ENCODE measurements at regions not wholly inside any gene's neighbourhood (a gene's known extent, or its start where the extent isn't known, plus 50 kb on each side); places are given as distances from the start of the nearest gene placed in this dataset.

DNA sequence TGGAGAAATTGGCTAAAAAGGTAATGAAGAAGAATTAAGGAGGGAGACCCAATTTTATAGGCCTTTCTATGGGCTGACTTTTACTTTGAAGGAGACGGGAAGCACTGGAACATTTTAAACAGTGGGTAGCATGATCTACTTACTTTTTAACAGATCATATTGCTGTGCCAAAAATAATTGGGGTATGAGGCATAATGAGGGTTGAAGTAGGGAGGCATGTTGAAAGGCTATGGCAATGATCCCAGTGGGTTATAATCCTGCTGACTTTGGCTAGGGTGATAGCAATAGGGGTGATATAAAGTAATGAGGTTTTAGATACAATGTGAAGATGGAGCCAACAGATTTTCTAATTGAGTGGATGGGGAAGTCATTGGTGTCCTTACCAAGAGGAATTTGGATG is 73.2 kb downstream of the GPR37 start:
- no peak overlapping the region for H3K4me3 Mint-ChIP-seq
- H3K4me1 Mint-ChIP-seq: no peaks in the 10 kb centered on the region
- ATAC-seq: no peak
- no peaks in the 10 kb centered on the region for H3K27me3 Mint-ChIP-seq
- peaks cover 5% of the 10 kb centered on the region for H3K9me3 Mint-ChIP-seq
- H3K36me3 Mint-ChIP-seq: no peaks in the 10 kb centered on the region
- H3K27ac Mint-ChIP-seq: no peak overlapping the region

GRCh38 chr7:124690840-124691239 is 74.8 kb downstream of the GPR37 start:
- H3K27me3 Mint-ChIP-seq: no peaks in the 10 kb centered on the region
- no peak for ATAC-seq
- no peaks in the 10 kb centered on the region for H3K36me3 Mint-ChIP-seq
- peaks cover 5% of the 10 kb centered on the region for H3K9me3 Mint-ChIP-seq
- H3K4me1 Mint-ChIP-seq: no peaks in the 10 kb centered on the region
- no peak overlapping the region for H3K4me3 Mint-ChIP-seq
- no peak overlapping the region for H3K27ac Mint-ChIP-seq

GRCh38 chr7:124689931-124690330 is 75.7 kb downstream of the GPR37 start:
- Mint-ChIP-seq H3K27me3 (no peaks in the 10 kb centered on the region), H3K4me1 (no peaks in the 10 kb centered on the region), H3K9me3 (no peaks in the 10 kb centered on the region), H3K27ac (no peak overlapping the region), H3K4me3 (no peak overlapping the region), H3K36me3 (no peaks in the 10 kb centered on the region)
- ATAC-seq: no peak

- no peak for ATAC-seq
Measured at GRCh38 chr7:124689523-124689922, 76.1 kb downstream of the GPR37 start.

DNA sequence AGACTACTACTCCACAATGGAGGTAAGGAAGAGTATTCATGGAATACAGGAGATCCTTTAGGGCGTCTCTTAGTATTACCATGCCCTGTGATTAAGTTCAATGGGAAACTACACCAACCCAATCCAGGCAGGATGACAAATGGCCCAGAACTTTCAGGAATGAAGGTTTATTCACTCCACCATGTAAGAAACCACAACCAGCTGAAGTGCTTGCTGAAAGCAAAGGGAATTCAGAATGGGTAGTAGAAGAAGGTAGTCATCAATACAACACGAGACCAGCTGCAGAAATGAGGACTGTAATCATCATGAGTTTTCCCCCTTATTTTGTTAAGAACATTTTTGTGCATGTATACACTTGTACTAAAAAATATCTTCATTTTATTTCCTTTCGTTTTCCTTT is 76.6 kb downstream of the GPR37 start:
- no peaks in the 10 kb centered on the region for H3K36me3 Mint-ChIP-seq
- no peak overlapping the region for H3K4me3 Mint-ChIP-seq
- no peak overlapping the region for H3K27ac Mint-ChIP-seq
- H3K27me3 Mint-ChIP-seq: no peaks in the 10 kb centered on the region
- H3K4me1 Mint-ChIP-seq: no peaks in the 10 kb centered on the region
- H3K9me3 Mint-ChIP-seq: no peaks in the 10 kb centered on the region
- ATAC-seq: no peak

More at GRCh38 chr7:124689523-124689922, 76.1 kb downstream of the GPR37 start:
- no peaks in the 10 kb centered on the region for H3K27me3 Mint-ChIP-seq
- H3K4me3 Mint-ChIP-seq: no peak overlapping the region
- no peak overlapping the region for H3K27ac Mint-ChIP-seq
- H3K9me3 Mint-ChIP-seq: no peaks in the 10 kb centered on the region
- no peaks in the 10 kb centered on the region for H3K36me3 Mint-ChIP-seq
- H3K4me1 Mint-ChIP-seq: no peaks in the 10 kb centered on the region

DNA sequence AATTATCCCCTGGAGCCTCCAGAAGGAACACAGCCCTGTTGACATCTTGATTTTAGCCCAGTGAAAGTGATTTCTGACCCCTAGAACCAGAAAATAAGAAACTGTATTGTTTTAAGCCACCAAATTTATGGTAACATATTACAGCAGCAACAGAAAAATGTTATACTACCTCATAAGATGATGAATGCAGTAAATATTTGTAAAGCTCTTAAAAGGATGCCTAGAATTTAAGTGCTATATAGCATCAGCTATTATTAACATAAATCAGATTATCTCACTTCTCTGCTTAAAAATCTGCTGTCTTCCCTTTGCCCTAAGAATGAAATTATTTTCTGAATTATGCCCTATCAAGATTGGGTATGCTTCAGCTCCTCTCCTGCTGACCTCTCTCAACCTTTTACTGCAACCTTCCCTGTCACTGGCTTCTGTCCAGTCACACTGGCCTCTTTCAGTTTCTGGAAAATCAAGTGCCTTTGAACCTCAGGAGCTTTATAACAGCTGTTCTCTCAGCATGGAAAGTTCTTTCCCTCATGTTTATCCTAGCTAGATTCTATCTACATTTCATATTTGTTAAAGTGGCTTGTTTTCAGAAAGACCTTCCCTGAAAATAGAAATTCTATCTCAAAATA is 78.9 kb downstream of the GPR37 start:
- no peaks in the 10 kb centered on the region for H3K27me3 Mint-ChIP-seq
- H3K4me3 Mint-ChIP-seq: no peak overlapping the region
- H3K9me3 Mint-ChIP-seq: no peaks in the 10 kb centered on the region
- H3K4me1 Mint-ChIP-seq: no peaks in the 10 kb centered on the region
- H3K36me3 Mint-ChIP-seq: no peaks in the 10 kb centered on the region
- no peak overlapping the region for H3K27ac Mint-ChIP-seq
- no peak for ATAC-seq

- Mint-ChIP-seq H3K36me3 (no peaks in the 10 kb centered on the region), H3K4me3 (no peak overlapping the region), H3K4me1 (no peaks in the 10 kb centered on the region), H3K27me3 (no peaks in the 10 kb centered on the region), H3K27ac (no peak overlapping the region), H3K9me3 (no peaks in the 10 kb centered on the region)
- no peak for ATAC-seq
Measured at GRCh38 chr7:124681946-124682345, 83.6 kb downstream of the GPR37 start.

DNA sequence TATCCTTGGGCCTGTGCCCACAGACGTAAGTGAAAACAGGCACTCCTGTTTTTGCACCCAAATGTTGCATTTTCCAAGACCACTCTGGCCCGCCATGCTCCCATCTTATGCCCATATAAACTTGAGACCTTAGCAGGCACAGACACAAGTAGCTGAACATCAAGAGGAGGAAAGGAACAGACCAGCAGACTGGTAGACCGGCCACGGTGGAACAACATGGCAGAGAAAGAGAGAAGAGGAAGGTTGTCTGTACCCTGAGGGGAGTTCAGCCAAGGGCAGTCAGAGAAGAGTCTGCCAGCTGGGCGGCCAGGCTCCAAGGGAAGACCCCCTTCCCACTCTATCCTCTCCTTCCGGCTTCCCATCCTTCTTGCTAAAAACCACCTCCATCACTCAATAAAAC is 85.3 kb downstream of the GPR37 start:
- Mint-ChIP-seq H3K4me1 (no peaks in the 10 kb centered on the region), H3K27ac (no peak overlapping the region), H3K9me3 (no peaks in the 10 kb centered on the region), H3K36me3 (no peaks in the 10 kb centered on the region), H3K4me3 (no peak overlapping the region), H3K27me3 (no peaks in the 10 kb centered on the region)
- peak; percentile 45 for ATAC-seq

GRCh38 chr7:124679586-124680225 is 85.9 kb downstream of the GPR37 start:
- Mint-ChIP-seq H3K4me3 (no peak overlapping the region), H3K27me3 (no peaks in the 10 kb centered on the region), H3K36me3 (no peaks in the 10 kb centered on the region), H3K27ac (no peak overlapping the region), H3K9me3 (no peaks in the 10 kb centered on the region), H3K4me1 (no peaks in the 10 kb centered on the region)
- ATAC-seq: no peak

GRCh38 chr7:124679146-124679545 is 86.4 kb downstream of the GPR37 start:
- H3K27ac Mint-ChIP-seq: no peak overlapping the region
- no peaks in the 10 kb centered on the region for H3K36me3 Mint-ChIP-seq
- H3K4me1 Mint-ChIP-seq: no peaks in the 10 kb centered on the region
- no peak for ATAC-seq
- H3K9me3 Mint-ChIP-seq: no peaks in the 10 kb centered on the region
- H3K27me3 Mint-ChIP-seq: no peaks in the 10 kb centered on the region
- no peak overlapping the region for H3K4me3 Mint-ChIP-seq

- H3K36me3 Mint-ChIP-seq: no peaks in the 10 kb centered on the region
- no peaks in the 10 kb centered on the region for H3K9me3 Mint-ChIP-seq
- no peaks in the 10 kb centered on the region for H3K4me1 Mint-ChIP-seq
- no peak overlapping the region for H3K27ac Mint-ChIP-seq
- H3K4me3 Mint-ChIP-seq: no peak overlapping the region
- H3K27me3 Mint-ChIP-seq: no peaks in the 10 kb centered on the region
- ATAC-seq: no peak
Measured at GRCh38 chr7:124674451-124674850, 91.1 kb downstream of the GPR37 start.

- no peak overlapping the region for H3K27ac Mint-ChIP-seq
- H3K4me3 Mint-ChIP-seq: no peak overlapping the region
- no peaks in the 10 kb centered on the region for H3K36me3 Mint-ChIP-seq
- H3K27me3 Mint-ChIP-seq: no peaks in the 10 kb centered on the region
- H3K4me1 Mint-ChIP-seq: no peaks in the 10 kb centered on the region
- no peak for ATAC-seq
- no peaks in the 10 kb centered on the region for H3K9me3 Mint-ChIP-seq
Measured at GRCh38 chr7:124672011-124672410, 93.6 kb downstream of the GPR37 start.

GRCh38 chr7:124667312-124668153 is 98.1 kb downstream of the GPR37 start:
- Mint-ChIP-seq H3K36me3 (no peaks in the 10 kb centered on the region), H3K27me3 (no peaks in the 10 kb centered on the region), H3K4me1 (no peaks in the 10 kb centered on the region), H3K4me3 (no peak overlapping the region), H3K9me3 (no peaks in the 10 kb centered on the region), H3K27ac (no peak overlapping the region)
- ATAC-seq: no peak

- ATAC-seq: no peak
- Mint-ChIP-seq H3K4me1 (no peaks in the 10 kb centered on the region), H3K27ac (no peak overlapping the region), H3K9me3 (no peaks in the 10 kb centered on the region), H3K36me3 (no peaks in the 10 kb centered on the region), H3K27me3 (no peaks in the 10 kb centered on the region), H3K4me3 (no peak overlapping the region)
Measured at GRCh38 chr7:124662937-124663336, 102.7 kb downstream of the GPR37 start.

DNA sequence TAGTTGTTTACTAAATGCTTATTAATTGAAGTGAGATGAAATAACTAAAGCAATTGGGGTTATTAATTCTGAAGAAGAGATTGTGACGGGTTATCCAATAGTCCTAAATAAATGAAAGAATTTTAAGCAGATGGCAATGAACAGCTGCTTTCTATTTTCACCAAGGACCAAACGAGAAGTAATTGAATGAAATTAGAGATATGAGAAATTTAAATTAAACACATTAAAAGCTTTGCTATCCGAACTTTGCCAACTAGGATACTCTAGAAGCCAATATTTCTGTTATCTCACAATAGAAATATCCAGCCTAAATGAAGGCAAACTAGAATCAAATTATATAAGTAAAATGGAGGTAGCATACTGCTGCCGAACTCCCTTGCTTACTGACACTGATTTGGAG is 103.2 kb downstream of the GPR37 start:
- no peak overlapping the region for H3K4me3 Mint-ChIP-seq
- H3K36me3 Mint-ChIP-seq: no peaks in the 10 kb centered on the region
- H3K9me3 Mint-ChIP-seq: no peaks in the 10 kb centered on the region
- no peak overlapping the region for H3K27ac Mint-ChIP-seq
- no peaks in the 10 kb centered on the region for H3K27me3 Mint-ChIP-seq
- no peak for ATAC-seq
- no peaks in the 10 kb centered on the region for H3K4me1 Mint-ChIP-seq

- ATAC-seq: no peak
- no peaks in the 10 kb centered on the region for H3K4me1 Mint-ChIP-seq
- H3K4me3 Mint-ChIP-seq: no peak overlapping the region
- H3K9me3 Mint-ChIP-seq: no peaks in the 10 kb centered on the region
- no peak overlapping the region for H3K27ac Mint-ChIP-seq
- no peaks in the 10 kb centered on the region for H3K36me3 Mint-ChIP-seq
- H3K27me3 Mint-ChIP-seq: no peaks in the 10 kb centered on the region
Measured at GRCh38 chr7:124655990-124656389, 109.6 kb downstream of the GPR37 start.

Measured in stimulated activated memory B cell treated with anti-CD40 and anti-IgM and Interleukin-4, amounts not matched to agents 10 μg/mL and 1 μg/mL and 100 μg/mL, for 72 hours (primary cell).